ENCODE measurements at regions not wholly inside any gene's neighbourhood (a gene's known extent, or its start where the extent isn't known, plus 50 kb on each side); places are given as distances from the start of the nearest gene placed in this dataset.
"Not testable (repeated sequence)": the region's sequence is repeated elsewhere in the genome, so short reads cannot be mapped to it uniquely, and the experiment has no call there.

DNA sequence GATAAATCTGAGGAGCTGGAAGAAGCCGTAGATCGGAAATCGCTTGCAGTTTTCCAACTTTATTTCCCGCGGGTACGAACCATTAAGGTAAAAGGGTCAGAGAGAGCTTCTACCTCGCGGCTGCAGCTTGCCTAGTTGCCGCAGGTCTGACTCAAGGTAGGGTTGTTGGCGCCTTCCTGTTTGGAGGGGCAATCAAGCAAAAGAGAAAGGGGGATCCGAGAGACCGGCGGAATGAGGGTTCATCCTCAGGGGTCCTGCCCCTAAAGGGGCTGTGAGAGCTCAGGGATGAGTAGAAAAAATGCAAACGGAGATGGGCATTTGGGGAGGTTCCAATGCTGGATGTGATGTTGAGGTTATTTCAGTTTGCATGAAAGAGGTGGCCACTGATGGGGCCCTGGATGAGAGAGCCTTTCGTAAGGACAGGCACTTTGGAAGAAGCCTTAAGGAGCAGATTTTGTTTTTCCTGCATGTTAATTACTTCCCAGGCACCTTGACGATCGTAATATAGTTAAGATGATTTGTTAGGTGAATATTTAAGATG is 265.4 kb downstream of the CGGBP1 start:
- peak in 1 of 9 donors; percentile 42 for DNase-seq (ENCODE audit: low read depth in 6 of 9, low spot score in 9 of 9)
- peaks cover 0 to 17% of the 10 kb centered on the region in 2 donors for H3K27me3 ChIP-seq (ENCODE audit: control insufficient read depth in 2 of 2, insufficient read depth in 1 of 2, low read length in 1 of 2)
- H3K4me1 ChIP-seq (ENCODE audit: control insufficient read depth in 2 of 2, insufficient read depth in 2 of 2, low read length in 2 of 2), result peaks cover 11 to 12% of the 10 kb centered on the region in 2 donors
- no peak overlapping the region for H3K27ac ChIP-seq (ENCODE audit: low read depth in 1 of 2, low read length in 1 of 2)
- no peaks in the 10 kb centered on the region for H3K9me3 ChIP-seq (ENCODE audit: control insufficient read depth in 2 of 2, insufficient read depth in 1 of 2, low read length in 1 of 2)
- H3K4me3 ChIP-seq (ENCODE audit: low read length in 2 of 2), result peak overlapping the region; percentile 51 to 52
- H3K36me3 ChIP-seq (ENCODE audit: control insufficient read depth in 2 of 2, insufficient read depth in 2 of 2, low read length in 1 of 2), result no peaks in the 10 kb centered on the region
- WGBS, result 3% methylated on average over 17 of the region's 17 CpGs

DNA sequence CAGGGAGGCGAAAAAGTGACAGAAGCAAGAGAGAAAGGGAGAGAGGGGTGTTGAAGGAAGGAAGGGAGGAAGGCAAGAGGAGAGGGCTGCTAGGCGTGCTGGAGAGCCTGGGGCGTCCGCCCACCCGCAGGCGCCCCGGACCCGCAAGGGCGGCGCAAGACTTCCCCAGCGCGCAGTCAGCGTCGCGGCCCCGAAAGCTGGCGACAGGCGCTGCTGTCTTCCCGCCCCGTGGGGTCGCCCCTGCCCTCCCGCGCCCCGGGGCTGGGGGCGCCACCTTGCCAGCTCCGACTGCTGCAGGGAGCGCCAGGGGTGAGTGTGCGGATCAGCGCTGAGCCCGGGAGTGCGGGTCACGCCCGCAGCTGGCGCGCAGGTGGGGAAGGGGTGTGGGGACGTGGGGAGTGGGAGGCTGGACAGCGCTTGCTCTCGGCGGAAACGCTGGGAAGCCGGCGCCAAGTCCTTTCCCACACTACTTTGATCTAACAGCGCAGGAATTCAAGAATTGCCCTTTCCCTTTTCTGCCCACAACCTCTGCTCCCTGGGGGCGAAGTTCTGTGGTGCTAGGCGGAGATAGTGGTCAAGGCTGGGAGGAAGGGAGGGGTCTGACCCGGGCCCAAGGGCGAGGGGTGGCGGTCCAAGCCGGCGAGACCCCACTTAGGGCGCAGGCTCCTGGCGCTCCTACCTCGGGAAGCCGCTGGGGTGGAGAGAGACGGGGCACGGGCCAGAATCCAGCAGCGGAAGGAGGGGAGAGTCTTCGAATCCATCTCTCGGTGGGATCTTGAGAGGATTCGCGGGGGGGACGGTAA is 266.1 kb downstream of the CGGBP1 start, which contains the start of gene HTR1F:
Gene HTR1F, plus strand, starts transcription at position 173 of the 803 bp plus-strand sequence.
- peak within 1 kb of the TSS; percentile 51 to 52 for H3K4me3 ChIP-seq (ENCODE audit: low read length in 2 of 2)
- peaks cover 0 to 17% of the 10 kb centered on the region in 2 donors for H3K27me3 ChIP-seq (ENCODE audit: control insufficient read depth in 2 of 2, insufficient read depth in 1 of 2, low read length in 1 of 2)
- under 1% methylated on average over 62 of the region's 62 CpGs for WGBS
- peak in 5 of 9 donors; percentile 16 to 71 (median 61) for DNase-seq (ENCODE audit: low read depth in 6 of 9, low spot score in 9 of 9)
- H3K4me1 ChIP-seq (ENCODE audit: control insufficient read depth in 2 of 2, insufficient read depth in 2 of 2, low read length in 2 of 2), result peaks cover 10 to 11% of the 10 kb centered on the region in 2 donors
- H3K27ac ChIP-seq (ENCODE audit: low read depth in 1 of 2, low read length in 1 of 2), result no peak within 1 kb of the TSS
- no peaks in the 10 kb centered on the region for H3K9me3 ChIP-seq (ENCODE audit: control insufficient read depth in 2 of 2, insufficient read depth in 1 of 2, low read length in 1 of 2)
- no peaks in the 10 kb centered on the region for H3K36me3 ChIP-seq (ENCODE audit: control insufficient read depth in 2 of 2, insufficient read depth in 2 of 2, low read length in 1 of 2)

DNA sequence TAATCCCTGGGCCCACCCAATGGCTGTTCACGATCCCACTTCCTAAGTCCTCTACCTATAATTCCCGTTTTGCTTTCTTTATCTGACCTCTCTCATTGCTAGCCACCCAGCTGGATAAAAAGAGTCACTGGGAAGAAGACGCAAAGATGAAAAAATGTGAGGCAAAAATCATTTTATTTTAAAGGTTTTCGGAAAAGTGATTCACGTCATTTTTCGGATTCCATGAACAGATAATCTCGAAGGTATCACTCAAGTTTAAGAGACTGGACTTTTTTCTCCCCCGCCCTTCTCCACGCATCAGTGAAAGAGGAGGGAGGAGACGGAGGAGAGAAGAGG is 266.6 kb downstream of the CGGBP1 start:
- 3% methylated on average over 10 of the region's 10 CpGs for whole genome bisulfite sequencing

DNA sequence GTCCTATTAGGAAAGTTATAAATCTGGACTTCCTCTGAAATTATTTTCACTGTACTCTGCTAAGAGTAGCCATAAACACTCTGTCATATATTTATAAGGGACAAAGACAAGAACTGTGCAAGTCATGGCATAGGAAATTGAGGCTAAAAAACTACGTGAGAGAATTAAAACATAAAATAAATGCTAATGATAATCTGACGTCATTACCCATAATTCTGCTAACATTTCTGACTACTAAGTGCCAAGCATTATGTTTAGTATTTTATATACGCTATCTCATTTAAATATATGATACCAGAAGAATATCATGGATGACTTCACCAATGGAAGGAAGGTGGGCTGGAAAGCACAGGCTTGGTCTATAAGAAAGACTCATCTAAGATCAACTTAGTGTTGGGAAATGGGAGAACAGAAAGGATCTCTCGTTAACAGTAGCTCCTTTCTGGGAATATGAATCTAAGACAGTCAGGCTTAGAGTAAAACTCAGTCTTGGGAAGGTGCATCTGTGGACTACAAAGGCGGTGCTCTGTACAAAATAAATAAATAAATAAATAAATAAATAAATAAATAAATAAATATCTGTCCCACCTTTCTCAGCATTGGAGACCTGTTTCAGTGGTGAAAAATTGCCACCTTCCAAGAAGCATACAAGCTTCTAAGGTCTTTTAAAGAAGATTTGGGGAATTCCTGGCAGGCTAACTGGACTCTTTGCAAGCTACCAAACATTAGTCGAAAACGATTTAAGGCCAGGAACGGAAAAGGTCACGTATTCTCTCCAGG is 267.4 kb downstream of the CGGBP1 start:
- no peak for DNase-seq (ENCODE audit: low read depth in 6 of 9, low spot score in 9 of 9)
- peaks cover 9 to 11% of the 10 kb centered on the region in 2 donors for H3K4me1 ChIP-seq (ENCODE audit: control insufficient read depth in 2 of 2, insufficient read depth in 2 of 2, low read length in 2 of 2)
- 55% methylated on average over 9 of the region's 9 CpGs for WGBS
- H3K27ac ChIP-seq (ENCODE audit: low read depth in 1 of 2, low read length in 1 of 2), result no peak overlapping the region
- peaks cover 0 to 17% of the 10 kb centered on the region in 2 donors for H3K27me3 ChIP-seq (ENCODE audit: control insufficient read depth in 2 of 2, insufficient read depth in 1 of 2, low read length in 1 of 2)
- H3K4me3 ChIP-seq (ENCODE audit: low read length in 2 of 2), result peak overlapping the region in 1 of 2 donors; percentile 51
- H3K9me3 ChIP-seq (ENCODE audit: control insufficient read depth in 2 of 2, insufficient read depth in 1 of 2, low read length in 1 of 2), result no peaks in the 10 kb centered on the region
- no peaks in the 10 kb centered on the region for H3K36me3 ChIP-seq (ENCODE audit: control insufficient read depth in 2 of 2, insufficient read depth in 2 of 2, low read length in 1 of 2)

More for the DNA sequence above, 266.6 kb downstream of the CGGBP1 start:
- Histone ChIP-seq H3K36me3 (ENCODE audit: control insufficient read depth in 2 of 2, insufficient read depth in 2 of 2, low read length in 1 of 2) (no peaks in the 10 kb centered on the region), H3K9me3 (ENCODE audit: control insufficient read depth in 2 of 2, insufficient read depth in 1 of 2, low read length in 1 of 2) (no peaks in the 10 kb centered on the region), H3K4me1 (ENCODE audit: control insufficient read depth in 2 of 2, insufficient read depth in 2 of 2, low read length in 2 of 2) (peaks cover 10 to 11% of the 10 kb centered on the region in 2 donors), H3K4me3 (ENCODE audit: low read length in 2 of 2) (peak overlapping the region; percentile 44 to 51), H3K27me3 (ENCODE audit: control insufficient read depth in 2 of 2, insufficient read depth in 1 of 2, low read length in 1 of 2) (peaks cover 0 to 17% of the 10 kb centered on the region in 2 donors), H3K27ac (ENCODE audit: low read depth in 1 of 2, low read length in 1 of 2) (no peak overlapping the region)
- no peak for DNase-seq (ENCODE audit: low read depth in 6 of 9, low spot score in 9 of 9)

DNA sequence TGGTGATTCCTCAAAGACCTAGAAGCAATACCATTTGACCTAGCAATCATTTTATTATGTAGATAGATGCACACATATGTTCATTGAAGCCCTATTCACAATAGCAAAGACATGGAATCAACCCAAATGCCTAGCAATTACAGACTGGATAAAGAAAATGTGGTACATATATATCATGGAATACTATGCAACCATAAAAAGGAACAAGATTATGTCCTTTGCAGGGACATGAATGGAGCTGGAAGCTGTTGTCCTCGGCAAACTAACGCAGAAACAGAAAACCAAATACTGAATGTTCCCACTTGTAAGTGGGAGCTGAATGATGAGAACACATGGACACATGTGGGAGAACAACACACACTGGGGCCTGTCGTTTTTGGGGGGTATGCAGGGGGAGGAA is 269.8 kb downstream of the CGGBP1 start:
- H3K27me3 ChIP-seq (ENCODE audit: control insufficient read depth in 2 of 2, insufficient read depth in 1 of 2, low read length in 1 of 2), result peaks cover 0 to 17% of the 10 kb centered on the region in 2 donors
- H3K27ac ChIP-seq (ENCODE audit: low read depth in 1 of 2, low read length in 1 of 2); H3K4me3 ChIP-seq (ENCODE audit: low read length in 2 of 2); DNase-seq (ENCODE audit: low read depth in 6 of 9, low spot score in 9 of 9); H3K36me3 ChIP-seq (ENCODE audit: control insufficient read depth in 2 of 2, insufficient read depth in 2 of 2, low read length in 1 of 2); H3K9me3 ChIP-seq (ENCODE audit: control insufficient read depth in 2 of 2, insufficient read depth in 1 of 2, low read length in 1 of 2): not testable (repeated sequence)
- 89% methylated on average over 3 of the region's 3 CpGs for WGBS
- peaks cover 3 to 11% of the 10 kb centered on the region in 2 donors for H3K4me1 ChIP-seq (ENCODE audit: control insufficient read depth in 2 of 2, insufficient read depth in 2 of 2, low read length in 2 of 2)

DNA sequence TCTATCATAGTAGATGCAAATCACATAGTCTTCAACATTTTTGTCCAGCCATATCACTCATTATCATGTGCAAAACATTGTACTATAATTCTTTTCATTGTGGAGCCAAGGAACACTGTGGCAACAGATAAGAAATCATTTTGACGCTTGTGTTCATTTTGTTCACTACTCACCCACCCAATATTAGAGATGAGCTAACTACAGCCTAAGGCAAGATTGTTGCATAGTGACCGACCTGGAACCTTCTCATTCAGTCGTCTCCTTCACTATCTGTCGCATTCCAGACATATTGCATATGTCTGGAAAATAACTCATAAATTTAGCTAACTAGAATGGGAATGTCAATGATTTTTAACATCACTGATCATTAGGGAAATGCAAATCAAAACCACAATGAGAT is 270.3 kb downstream of the CGGBP1 start:
- no peak for DNase-seq (ENCODE audit: low read depth in 6 of 9, low spot score in 9 of 9)
- Histone ChIP-seq H3K36me3 (ENCODE audit: control insufficient read depth in 2 of 2, insufficient read depth in 2 of 2, low read length in 1 of 2) (no peaks in the 10 kb centered on the region), H3K27me3 (ENCODE audit: control insufficient read depth in 2 of 2, insufficient read depth in 1 of 2, low read length in 1 of 2) (peaks cover 0 to 16% of the 10 kb centered on the region in 2 donors), H3K9me3 (ENCODE audit: control insufficient read depth in 2 of 2, insufficient read depth in 1 of 2, low read length in 1 of 2) (no peaks in the 10 kb centered on the region), H3K27ac (ENCODE audit: low read depth in 1 of 2, low read length in 1 of 2) (no peak overlapping the region), H3K4me1 (ENCODE audit: control insufficient read depth in 2 of 2, insufficient read depth in 2 of 2, low read length in 2 of 2) (peaks cover 3 to 11% of the 10 kb centered on the region in 2 donors), H3K4me3 (ENCODE audit: low read length in 2 of 2) (no peak overlapping the region)
- 99% methylated on average over 4 of the region's 4 CpGs for WGBS

DNA sequence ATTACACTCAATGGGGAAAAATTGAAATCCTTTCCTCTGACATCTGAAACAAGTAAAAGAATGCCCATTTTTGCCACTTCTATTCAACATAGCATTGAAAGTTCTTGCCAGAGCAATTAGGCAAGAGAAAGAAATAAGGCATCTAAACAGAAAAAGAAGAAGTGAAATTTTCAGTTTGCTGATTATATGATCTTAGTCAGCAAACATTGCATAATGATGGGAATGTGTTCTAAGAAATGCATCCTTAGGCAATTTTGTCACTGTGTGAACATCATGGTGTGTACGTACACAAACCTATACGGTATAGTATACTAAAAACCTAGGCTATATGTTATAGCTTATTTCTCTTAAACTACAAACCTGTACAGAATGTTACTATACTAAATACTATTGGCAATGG is 278.0 kb downstream of the CGGBP1 start:
- no peak overlapping the region for H3K27ac ChIP-seq (ENCODE audit: low read depth in 1 of 2, low read length in 1 of 2)
- 97% methylated on average over 2 of the region's 2 CpGs for WGBS
- no peaks in the 10 kb centered on the region for H3K36me3 ChIP-seq (ENCODE audit: control insufficient read depth in 2 of 2, insufficient read depth in 2 of 2, low read length in 1 of 2)
- no peak for DNase-seq (ENCODE audit: low read depth in 6 of 9, low spot score in 9 of 9)
- no peaks in the 10 kb centered on the region for H3K9me3 ChIP-seq (ENCODE audit: control insufficient read depth in 2 of 2, insufficient read depth in 1 of 2, low read length in 1 of 2)
- H3K27me3 ChIP-seq (ENCODE audit: control insufficient read depth in 2 of 2, insufficient read depth in 1 of 2, low read length in 1 of 2), result no peaks in the 10 kb centered on the region
- no peaks in the 10 kb centered on the region for H3K4me1 ChIP-seq (ENCODE audit: control insufficient read depth in 2 of 2, insufficient read depth in 2 of 2, low read length in 2 of 2)
- H3K4me3 ChIP-seq (ENCODE audit: low read length in 2 of 2), result no peak overlapping the region

DNA sequence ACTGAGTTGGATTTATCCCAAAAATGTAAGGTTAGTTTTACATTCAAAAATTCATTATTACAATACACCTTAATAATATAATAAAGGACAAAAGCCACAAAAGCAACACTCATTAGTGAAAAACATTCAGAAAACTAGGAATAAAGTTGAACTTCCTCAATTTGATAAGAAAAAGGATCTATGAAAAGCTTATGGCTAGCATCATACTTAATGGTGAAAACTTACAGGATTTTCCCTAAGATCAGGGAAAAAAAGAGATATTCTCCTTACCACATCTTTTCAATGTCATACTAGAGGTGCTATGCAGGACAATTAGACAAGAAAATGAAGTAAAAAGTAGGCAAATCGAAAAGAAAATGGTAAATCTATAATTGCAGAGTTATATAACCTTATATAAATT is 279.9 kb downstream of the CGGBP1 start:
- no peak for DNase-seq (ENCODE audit: low read depth in 6 of 9, low spot score in 9 of 9)
- WGBS, result 96% methylated on average over 1 of the region's 1 CpG
- Histone ChIP-seq H3K9me3 (ENCODE audit: control insufficient read depth in 2 of 2, insufficient read depth in 1 of 2, low read length in 1 of 2) (no peaks in the 10 kb centered on the region), H3K27ac (ENCODE audit: low read depth in 1 of 2, low read length in 1 of 2) (no peak overlapping the region), H3K27me3 (ENCODE audit: control insufficient read depth in 2 of 2, insufficient read depth in 1 of 2, low read length in 1 of 2) (no peaks in the 10 kb centered on the region), H3K4me3 (ENCODE audit: low read length in 2 of 2) (no peak overlapping the region), H3K4me1 (ENCODE audit: control insufficient read depth in 2 of 2, insufficient read depth in 2 of 2, low read length in 2 of 2) (no peaks in the 10 kb centered on the region), H3K36me3 (ENCODE audit: control insufficient read depth in 2 of 2, insufficient read depth in 2 of 2, low read length in 1 of 2) (no peaks in the 10 kb centered on the region)

All from thymus (tissue), 11 donors.